ENCODE measurements at regions not wholly inside any gene's neighbourhood (a gene's known extent, or its start where the extent isn't known, plus 50 kb on each side); places are given as distances from the start of the nearest gene placed in this dataset.
"Not testable (repeated sequence)": the region's sequence is repeated elsewhere in the genome, so short reads cannot be mapped to it uniquely, and the experiment has no call there.

GRCh38 chr4:18162453-18162852, 140.9 kb upstream of the LCORL start:
- Histone ChIP-seq H3K9me3 (replicated peaks; ENCODE audit: control insufficient read depth, insufficient read depth, low read length) (no peaks in the 10 kb centered on the region), H3K9ac (ENCODE audit: control insufficient read depth, insufficient read depth, low read length) (no peak overlapping the region), H3K4me1 (ENCODE audit: control insufficient read depth, insufficient read depth, low read length) (no peaks in the 10 kb centered on the region), H3K79me2 (ENCODE audit: control insufficient read depth, insufficient read depth, low read length) (no peaks in the 10 kb centered on the region), H4K20me1 (ENCODE audit: control insufficient read depth, insufficient read depth) (no peaks in the 10 kb centered on the region), H3K27ac (ENCODE audit: control insufficient read depth, insufficient read depth) (no peak overlapping the region), H3K36me3 (ENCODE audit: control insufficient read depth in 2 of 2, insufficient read depth in 2 of 2, low read length in 1 of 2) (no peaks in the 10 kb centered on the region), H3K4me3 (no peak overlapping the region), H2AFZ (ENCODE audit: control insufficient read depth, low read depth, low read length) (no peak overlapping the region), H3K27me3 (replicated peaks in 1 of 2; ENCODE audit: control insufficient read depth in 2 of 2, insufficient read depth in 2 of 2, low read length in 1 of 2) (no peaks in the 10 kb centered on the region), H3K4me2 (ENCODE audit: control insufficient read depth, insufficient read depth) (no peak overlapping the region)
- ChIA-PET RAD21 (ENCODE audit: unreplicated experiment) (no interaction called here), POLR2A (no interaction called here), SMC1A (ENCODE audit: uncharacterized antibody, unreplicated experiment) (no interaction called here), CTCF (no interaction called here)
- TF ChIP-seq RELB (IDR thresholded peaks at IDR 0.05; ENCODE audit: low read depth) (no peak), ZZZ3 (IDR thresholded peaks at IDR 0.05; ENCODE audit: control insufficient read depth, insufficient read length, low read depth) (no peak)
- no TSS peak for BruUV-seq (replicated peaks)
- in situ Hi-C loops (cut with MboI) = no loop called here
- WGBS (ENCODE audit: insufficient coverage, insufficient replicate concordance, low lambda C conversion rate, missing lambda C conversion rate) = 7% methylated on average over 1 of the region's 1 CpG
- DNase-seq (ENCODE audit: low read depth, low spot score) (no peak), FAIRE-seq (no peak), ATAC-seq (no peak)
- intact Hi-C loops (cut with micrococcal nuclease; ENCODE audit: unreplicated experiment) = no loop called here

GRCh38 chr4:18159117-18159912, 137.8 kb upstream of the LCORL start:
- in situ Hi-C loops (cut with MboI); H3K4me2 ChIP-seq (ENCODE audit: control insufficient read depth, insufficient read depth); H3K4me1 ChIP-seq (ENCODE audit: control insufficient read depth, insufficient read depth, low read length); H2AFZ ChIP-seq (ENCODE audit: control insufficient read depth, low read depth, low read length); H3K27me3 ChIP-seq (replicated peaks in 1 of 2; ENCODE audit: control insufficient read depth in 2 of 2, insufficient read depth in 2 of 2, low read length in 1 of 2); RAD21 ChIA-PET (ENCODE audit: unreplicated experiment); DNase-seq (ENCODE audit: low read depth, low spot score); ATAC-seq; CTCF ChIA-PET; H3K4me3 ChIP-seq; FAIRE-seq; H3K9me3 ChIP-seq (replicated peaks; ENCODE audit: control insufficient read depth, insufficient read depth, low read length); H3K36me3 ChIP-seq (ENCODE audit: control insufficient read depth in 2 of 2, insufficient read depth in 2 of 2, low read length in 1 of 2); POLR2A ChIA-PET; H3K79me2 ChIP-seq (ENCODE audit: control insufficient read depth, insufficient read depth, low read length); BruUV-seq (replicated peaks); H4K20me1 ChIP-seq (ENCODE audit: control insufficient read depth, insufficient read depth); SMC1A ChIA-PET (ENCODE audit: uncharacterized antibody, unreplicated experiment); H3K27ac ChIP-seq (ENCODE audit: control insufficient read depth, insufficient read depth); intact Hi-C loops (cut with micrococcal nuclease; ENCODE audit: unreplicated experiment); H3K9ac ChIP-seq (ENCODE audit: control insufficient read depth, insufficient read depth, low read length): not testable (repeated sequence)
- WGBS (ENCODE audit: insufficient coverage, insufficient replicate concordance, low lambda C conversion rate, missing lambda C conversion rate) = 83% methylated on average over 49 of the region's 51 CpGs

Data from GM12878 (cell line).